ENCODE measurements at regions not wholly inside any gene's neighbourhood (a gene's known extent, or its start where the extent isn't known, plus 50 kb on each side); places are given as distances from the start of the nearest gene placed in this dataset.

DNA sequence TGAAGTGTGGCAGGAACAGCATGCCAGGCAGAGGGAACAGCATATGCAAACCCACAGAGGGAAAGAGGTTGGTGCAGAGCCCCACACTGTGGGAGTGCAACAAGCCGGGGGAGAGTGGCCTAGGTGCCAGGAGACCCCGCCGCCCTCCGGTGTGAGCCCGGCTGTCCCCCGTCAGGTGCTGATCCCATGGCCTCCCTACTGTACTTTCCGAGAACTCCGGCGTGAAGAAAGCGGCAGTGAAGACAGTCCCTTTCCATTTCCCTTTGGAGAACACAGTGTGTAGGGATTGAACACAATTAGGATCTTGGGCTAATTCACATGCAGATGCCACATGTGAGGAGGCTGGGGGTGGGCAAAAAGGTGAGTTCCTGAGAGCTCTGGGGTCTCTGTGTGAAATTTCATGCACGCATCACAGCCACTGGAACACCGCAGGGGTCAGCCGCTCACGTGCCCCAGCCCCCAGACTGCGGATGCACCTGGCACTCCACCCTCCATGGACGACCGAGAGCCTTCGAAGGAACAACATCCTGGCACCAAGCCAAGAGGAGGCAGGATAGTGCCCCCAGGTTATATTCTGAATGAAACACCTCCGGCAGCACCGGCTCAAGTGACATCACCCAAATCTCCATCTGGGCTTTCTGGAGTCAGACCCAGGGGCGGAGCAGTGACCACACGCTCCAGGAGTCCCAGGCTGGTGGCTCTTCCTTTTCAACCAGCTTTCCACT is 82.1 kb upstream of the PPP2R2D start:
- TF ChIP-seq, protein P1, sequence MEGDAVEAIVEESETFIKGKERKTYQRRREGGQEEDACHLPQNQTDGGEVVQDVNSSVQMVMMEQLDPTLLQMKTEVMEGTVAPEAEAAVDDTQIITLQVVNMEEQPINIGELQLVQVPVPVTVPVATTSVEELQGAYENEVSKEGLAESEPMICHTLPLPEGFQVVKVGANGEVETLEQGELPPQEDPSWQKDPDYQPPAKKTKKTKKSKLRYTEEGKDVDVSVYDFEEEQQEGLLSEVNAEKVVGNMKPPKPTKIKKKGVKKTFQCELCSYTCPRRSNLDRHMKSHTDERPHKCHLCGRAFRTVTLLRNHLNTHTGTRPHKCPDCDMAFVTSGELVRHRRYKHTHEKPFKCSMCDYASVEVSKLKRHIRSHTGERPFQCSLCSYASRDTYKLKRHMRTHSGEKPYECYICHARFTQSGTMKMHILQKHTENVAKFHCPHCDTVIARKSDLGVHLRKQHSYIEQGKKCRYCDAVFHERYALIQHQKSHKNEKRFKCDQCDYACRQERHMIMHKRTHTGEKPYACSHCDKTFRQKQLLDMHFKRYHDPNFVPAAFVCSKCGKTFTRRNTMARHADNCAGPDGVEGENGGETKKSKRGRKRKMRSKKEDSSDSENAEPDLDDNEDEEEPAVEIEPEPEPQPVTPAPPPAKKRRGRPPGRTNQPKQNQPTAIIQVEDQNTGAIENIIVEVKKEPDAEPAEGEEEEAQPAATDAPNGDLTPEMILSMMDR (IDR thresholded peaks at IDR 0.05; ENCODE audit: extremely low read depth in 1 of 2, insufficient read depth in 1 of 2, low read depth in 1 of 2, low read length in 2 of 2) = no peak
- TF ChIP-seq POLR2A (IDR thresholded peaks at IDR 0.05; ENCODE audit: low read depth, low read length) (no peak), EZH2 (IDR thresholded peaks at IDR 0.05; ENCODE audit: borderline replicate concordance, low read depth, low read length, severe bottlenecking) (no peak)
